ENCODE measurements at regions not wholly inside any gene's neighbourhood (a gene's known extent, or its start where the extent isn't known, plus 50 kb on each side); places are given as distances from the start of the nearest gene placed in this dataset.
A peak's percentile ranks its signal among the peaks of the same experiment; 100 is the strongest.
"Not testable (repeated sequence)": the region's sequence is repeated elsewhere in the genome, so short reads cannot be mapped to it uniquely, and the experiment has no call there.

- no peak for DNase-seq (ENCODE audit: low spot score)
Measured at GRCh38 chr2:16221461-16222010, 281.2 kb downstream of the MYCN start.

GRCh38 chr2:16219292-16219975 is 279.1 kb downstream of the MYCN start:
- no peak for DNase-seq (ENCODE audit: low spot score)

GRCh38 chr2:16218625-16219024 is 278.3 kb downstream of the MYCN start:
- DNase-seq (ENCODE audit: low spot score) = no peak

- no peak for DNase-seq (ENCODE audit: low spot score)
Measured at GRCh38 chr2:16218161-16218560, 277.8 kb downstream of the MYCN start.

GRCh38 chr2:16217741-16218140 is 277.4 kb downstream of the MYCN start:
- DNase-seq (ENCODE audit: low spot score) = not testable (repeated sequence)

- no peak for DNase-seq (ENCODE audit: low spot score)
Measured at GRCh38 chr2:16217291-16217690, 276.9 kb downstream of the MYCN start.

GRCh38 chr2:16216558-16216945 is 276.2 kb downstream of the MYCN start:
- DNase-seq (ENCODE audit: low spot score) = no peak

GRCh38 chr2:16215902-16216557 is 275.7 kb downstream of the MYCN start:
- DNase-seq (ENCODE audit: low spot score) = no peak

- DNase-seq (ENCODE audit: low spot score) = no peak
Measured at GRCh38 chr2:16214861-16215260, 274.5 kb downstream of the MYCN start.

GRCh38 chr2:16214391-16214790 is 274.0 kb downstream of the MYCN start:
- no peak for DNase-seq (ENCODE audit: low spot score)

GRCh38 chr2:16212321-16212720 is 272.0 kb downstream of the MYCN start:
- DNase-seq (ENCODE audit: low spot score) = no peak

- no peak for DNase-seq (ENCODE audit: low spot score)
Measured at GRCh38 chr2:16211341-16211740, 271.0 kb downstream of the MYCN start.

- DNase-seq (ENCODE audit: low spot score) = no peak
Measured at GRCh38 chr2:16210841-16211240, 270.5 kb downstream of the MYCN start.

- no peak for DNase-seq (ENCODE audit: low spot score)
Measured at GRCh38 chr2:16209799-16210198, 269.4 kb downstream of the MYCN start.

- no peak for DNase-seq (ENCODE audit: low spot score)
Measured at GRCh38 chr2:16208921-16209320, 268.6 kb downstream of the MYCN start.

GRCh38 chr2:16208241-16208797 is 268.0 kb downstream of the MYCN start:
- DNase-seq (ENCODE audit: low spot score) = no peak

GRCh38 chr2:16207611-16208010 is 267.3 kb downstream of the MYCN start:
- no peak for DNase-seq (ENCODE audit: low spot score)

- DNase-seq (ENCODE audit: low spot score) = no peak
Measured at GRCh38 chr2:16207151-16207550, 266.8 kb downstream of the MYCN start.

GRCh38 chr2:16206191-16206944 is 266.0 kb downstream of the MYCN start:
- no peak for DNase-seq (ENCODE audit: low spot score)

- no peak for DNase-seq (ENCODE audit: low spot score)
Measured at GRCh38 chr2:16205631-16206030, 265.3 kb downstream of the MYCN start.

- DNase-seq (ENCODE audit: low spot score) = peak; percentile 87
Measured at GRCh38 chr2:16204886-16205620, 264.7 kb downstream of the MYCN start.

- no peak for DNase-seq (ENCODE audit: low spot score)
Measured at GRCh38 chr2:16204251-16204650, 263.9 kb downstream of the MYCN start.

Measured in ecto neural progenitor cell (in vitro differentiated cells).